Iris pigment epithelial cell (primary cell): ENCODE measurements at regions not wholly inside any gene's neighbourhood (a gene's known extent, or its start where the extent isn't known, plus 50 kb on each side); places are given as distances from the start of the nearest gene placed in this dataset.

Source experiments
- DNase-seq: peaks from one replicate; pipeline ENCODE4 v3.0.0-alpha.2; 2011; ENCODE audit warnings: low read depth

DNA sequence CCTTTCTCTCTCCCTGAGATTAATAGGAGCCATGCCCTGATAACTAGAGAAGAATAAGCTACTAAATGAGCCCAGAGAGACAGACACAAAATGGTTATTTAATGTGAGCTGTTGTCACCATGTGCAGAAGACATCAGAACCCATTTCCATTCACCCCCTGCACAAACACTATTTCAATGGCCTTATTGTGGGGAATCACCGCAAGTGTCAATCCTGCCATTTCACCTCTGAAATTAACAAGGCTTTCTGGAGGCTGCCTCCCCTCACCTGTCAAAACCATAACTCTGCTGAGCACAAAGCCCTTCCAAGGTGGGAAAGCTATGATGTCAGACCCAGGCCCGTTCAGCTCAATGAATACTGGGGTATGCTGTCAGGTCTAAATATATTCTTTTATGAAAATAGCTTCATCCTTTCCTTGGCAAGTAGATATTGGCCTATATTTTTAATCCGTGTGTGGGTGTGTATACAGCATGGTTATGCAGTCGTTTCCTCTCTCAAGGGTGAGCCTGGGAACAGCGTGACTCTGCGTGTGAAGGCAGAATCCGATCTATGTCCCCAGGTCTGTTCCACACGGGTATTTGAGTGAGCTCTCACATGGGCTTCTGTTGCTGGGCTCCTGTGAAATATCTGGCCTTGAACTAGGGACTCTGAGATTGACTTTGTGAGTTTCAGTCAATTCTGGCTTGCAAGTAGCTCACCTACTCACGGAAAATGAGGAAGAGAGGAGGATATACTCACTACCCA is 266.3 kb downstream of the FBXW7 start:
- no peak for DNase-seq

DNA sequence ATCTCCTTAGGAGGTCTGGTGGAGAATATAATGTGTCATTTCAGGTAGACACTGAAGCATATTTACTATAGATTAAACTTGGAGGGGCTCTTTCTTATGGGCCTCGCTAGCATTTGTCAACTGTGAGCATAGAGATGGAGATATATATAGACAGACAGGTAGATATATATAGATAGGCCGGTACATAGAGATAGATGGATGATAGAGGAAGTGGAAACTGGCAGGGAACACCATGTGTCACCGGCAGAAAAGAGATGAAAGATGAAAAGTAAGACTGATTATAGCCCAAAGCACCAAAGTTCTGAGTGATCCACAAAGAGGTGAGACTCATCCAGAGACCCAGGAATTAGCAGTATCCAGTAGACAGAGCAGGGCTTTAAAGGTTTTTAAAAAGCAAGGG is 268.1 kb downstream of the FBXW7 start:
- DNase-seq, result no peak

DNA sequence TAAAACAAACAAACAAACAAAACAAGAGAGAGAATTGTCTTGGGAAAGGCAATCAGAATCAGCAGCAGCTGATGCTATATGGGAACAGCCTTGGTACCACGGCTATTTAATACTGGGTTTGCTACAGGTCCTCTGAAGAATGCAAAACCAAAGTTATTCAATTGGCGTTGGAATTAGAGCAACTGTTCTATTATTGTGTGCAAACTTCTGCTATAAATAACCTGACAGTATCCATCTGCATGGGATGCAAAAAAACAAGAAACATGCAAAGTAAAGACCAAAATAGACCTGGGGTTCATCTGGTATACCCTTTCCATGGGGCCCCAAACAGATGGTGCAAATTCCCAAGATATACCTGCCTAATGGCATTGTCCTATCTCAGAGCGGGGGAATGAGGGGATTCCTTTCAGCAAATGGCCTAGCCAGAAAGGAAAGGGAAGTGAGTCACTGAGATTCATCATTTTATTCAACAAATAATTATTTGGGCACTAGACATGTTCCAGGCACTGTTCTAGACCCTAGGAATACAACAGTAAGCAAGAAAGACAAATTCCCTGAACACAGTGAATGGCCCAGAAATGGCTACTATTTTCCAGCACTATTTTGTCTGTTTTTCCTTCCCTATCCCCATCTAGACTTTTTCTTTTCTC is 268.9 kb downstream of the FBXW7 start:
- DNase-seq, result no peak

DNA sequence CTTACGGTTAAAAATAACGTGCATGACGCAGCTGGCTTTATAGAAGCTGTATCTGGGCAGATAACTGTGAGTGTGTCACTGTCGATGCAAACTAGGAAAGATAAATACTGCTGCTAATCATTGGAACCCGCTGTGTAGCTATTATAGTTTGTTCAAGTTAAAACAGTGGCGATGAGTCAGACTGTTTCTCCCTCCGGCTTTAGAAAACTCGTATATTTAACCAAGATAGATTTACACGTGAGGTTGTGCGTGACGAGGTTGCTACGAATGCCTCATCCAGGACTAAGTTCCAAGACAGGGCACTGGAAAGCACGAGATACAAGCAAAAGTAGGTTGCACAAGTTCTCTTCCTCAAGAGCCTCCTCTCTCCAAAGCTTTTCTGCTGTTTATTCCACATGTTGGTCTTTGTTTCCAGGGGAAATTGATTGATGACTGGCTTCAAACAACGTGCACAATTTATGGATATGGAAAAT is 270.7 kb downstream of the FBXW7 start:
- peak; percentile 13 for DNase-seq

DNA sequence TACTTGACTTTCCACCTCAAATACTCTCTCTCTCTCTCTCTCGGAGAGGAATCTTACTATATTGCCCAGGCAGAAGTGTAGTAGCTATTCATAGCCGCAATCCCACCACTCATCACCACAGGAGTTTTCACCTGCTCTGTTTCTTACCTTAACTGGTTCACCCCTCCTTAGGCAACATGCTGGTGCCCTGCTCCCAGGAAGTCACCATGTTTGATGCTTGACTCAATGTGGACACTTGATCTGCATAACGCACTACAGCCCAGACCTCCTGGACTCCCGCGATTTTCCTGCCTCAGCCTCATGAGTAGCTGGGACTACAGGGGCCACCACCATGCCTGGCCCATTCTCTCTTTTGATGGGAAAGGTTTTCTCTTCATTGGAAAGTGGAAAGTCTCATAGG is 271.8 kb downstream of the FBXW7 start:
- DNase-seq, result no peak

DNA sequence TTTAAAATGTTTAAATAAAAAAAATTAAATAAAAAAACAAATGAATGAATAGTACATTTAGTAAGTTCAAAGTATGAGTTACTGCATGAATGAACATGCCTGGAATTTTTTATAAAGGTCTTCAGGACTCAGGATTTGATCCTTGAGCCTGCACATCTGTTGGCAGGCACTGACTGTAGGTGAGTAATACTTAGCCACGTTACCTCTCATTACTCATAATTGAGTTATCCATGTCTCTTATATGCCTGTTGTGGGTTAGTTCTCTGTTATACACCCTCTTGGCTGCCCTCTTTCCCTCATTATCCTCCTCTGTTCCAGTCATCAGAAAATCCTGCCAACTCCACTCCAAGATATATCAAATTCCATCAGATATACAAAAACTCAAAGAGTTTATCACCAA is 276.0 kb downstream of the FBXW7 start:
- peak; percentile 62 for DNase-seq

DNA sequence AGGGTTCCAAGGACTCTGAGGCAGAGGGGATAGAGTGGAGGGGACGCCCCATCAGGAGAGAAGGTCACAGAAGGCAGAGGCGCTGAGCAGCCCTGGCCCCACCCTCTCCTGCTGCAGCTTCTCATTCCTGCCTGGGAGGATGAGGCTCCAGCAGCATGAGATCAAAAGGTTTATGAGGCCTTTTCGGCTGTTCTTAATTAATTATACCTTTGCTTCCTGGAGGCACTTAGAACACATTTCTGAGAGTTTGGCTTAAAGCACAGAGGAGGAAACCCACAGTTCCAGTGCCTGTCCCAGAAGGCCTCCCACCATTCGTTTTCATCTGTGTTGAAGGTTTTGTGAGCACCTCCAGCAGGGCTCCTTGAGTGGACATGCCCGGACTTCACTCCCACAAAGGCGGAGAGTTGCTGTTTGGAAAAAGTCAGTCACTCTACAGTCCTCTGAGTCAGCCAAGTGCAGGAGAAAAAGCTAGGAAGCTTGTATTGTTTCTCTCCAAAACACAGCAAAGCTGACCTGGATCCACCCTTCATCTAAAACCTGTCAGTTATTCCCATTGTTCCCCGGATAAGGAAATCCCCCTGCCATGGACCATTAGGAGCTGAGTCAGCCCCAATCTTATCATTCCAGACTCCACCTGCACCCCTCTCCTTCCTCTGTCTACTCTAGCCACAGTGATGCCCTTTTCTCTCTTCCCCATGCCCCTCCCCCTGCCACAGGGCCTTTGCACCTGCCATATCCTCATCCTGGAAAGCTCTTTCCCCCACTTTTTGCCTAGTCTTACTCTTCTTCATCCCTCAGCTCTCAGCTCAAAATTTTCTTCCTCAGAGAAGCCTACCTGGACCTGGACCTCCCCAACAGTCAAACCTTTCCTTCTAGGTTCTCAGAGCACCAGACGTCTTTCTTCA is 276.8 kb downstream of the FBXW7 start:
- peak; percentile 77 for DNase-seq

DNA sequence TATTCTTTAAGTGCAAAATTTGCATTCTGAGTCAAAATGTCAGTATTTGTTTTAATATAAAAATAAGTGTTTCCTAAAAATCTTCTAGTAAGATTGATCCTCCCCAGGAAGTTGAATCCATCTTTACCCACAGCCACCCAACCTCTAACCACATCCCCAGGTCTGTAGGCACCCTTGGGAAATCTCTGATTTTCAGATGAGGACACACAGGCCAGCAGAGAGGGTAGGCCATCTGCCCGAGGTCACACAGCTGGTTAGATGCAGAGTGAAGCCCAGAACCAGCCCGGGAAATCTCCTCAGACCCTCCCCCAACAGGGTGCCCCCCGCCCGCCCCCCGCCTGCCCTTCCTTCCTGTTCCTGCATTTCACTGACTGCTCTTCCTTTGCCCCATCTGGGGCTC is 277.5 kb downstream of the FBXW7 start:
- no peak for DNase-seq

DNA sequence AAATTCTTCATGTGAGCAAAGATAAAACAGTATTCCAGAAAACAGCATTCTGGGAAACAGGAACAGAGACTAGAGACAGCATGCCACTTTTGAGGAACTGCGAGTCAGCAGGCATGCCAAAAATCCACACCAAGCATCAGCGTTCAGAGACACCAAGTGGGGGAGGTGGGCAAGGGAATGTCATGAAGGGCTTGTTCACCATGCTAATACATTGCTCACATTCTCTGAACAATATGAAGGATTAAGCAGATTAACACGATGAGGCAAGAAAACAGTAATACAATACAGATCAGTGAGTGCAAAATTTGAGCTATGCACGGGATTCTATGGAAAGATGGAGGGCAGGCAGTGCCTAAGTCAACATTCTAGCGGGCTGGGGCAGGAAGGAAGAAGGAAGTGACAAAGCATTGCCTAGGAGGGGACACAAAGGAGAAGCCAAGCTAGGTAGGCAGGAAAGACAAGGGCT is 278.3 kb downstream of the FBXW7 start:
- DNase-seq, result peak; percentile 21

DNA sequence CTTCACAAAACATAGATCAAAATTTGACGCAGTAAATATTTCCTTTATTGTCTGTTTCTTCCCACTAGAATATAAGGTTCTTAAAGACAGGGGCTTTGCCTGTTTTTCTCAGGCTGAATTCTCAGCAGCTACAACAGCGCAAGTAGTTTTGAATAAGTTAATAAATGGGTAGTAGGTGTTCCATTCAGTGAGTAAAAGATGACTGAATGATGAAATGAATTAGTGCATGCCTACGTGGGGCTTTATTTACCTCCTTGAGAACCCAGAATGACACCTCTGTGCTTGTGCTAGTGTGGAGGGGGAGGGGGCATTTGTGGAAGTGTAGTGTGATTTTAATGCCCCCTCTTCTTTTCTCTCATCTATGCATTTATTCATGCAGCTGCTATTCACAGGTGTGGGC is 278.9 kb downstream of the FBXW7 start:
- no peak for DNase-seq

DNA sequence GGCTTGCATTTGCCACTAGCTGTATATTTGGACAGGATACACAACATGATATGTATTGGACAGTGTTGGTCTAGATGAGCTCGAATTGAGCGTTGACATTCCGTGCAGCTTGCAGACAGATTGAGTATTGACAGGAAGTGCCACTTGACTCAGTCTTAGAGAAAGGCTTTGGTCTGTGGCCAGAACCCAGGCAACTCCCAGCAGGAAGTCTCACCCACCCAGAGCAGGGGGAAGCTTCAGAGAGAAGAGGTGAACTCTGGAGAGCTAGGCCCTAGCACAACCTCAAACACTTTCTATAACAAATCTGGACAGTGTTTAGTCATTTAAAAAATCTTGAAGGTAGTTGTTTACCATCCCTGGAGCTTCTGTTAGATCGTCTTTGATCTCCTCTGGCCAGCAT is 280.5 kb downstream of the FBXW7 start:
- peak; percentile 13 for DNase-seq

DNA sequence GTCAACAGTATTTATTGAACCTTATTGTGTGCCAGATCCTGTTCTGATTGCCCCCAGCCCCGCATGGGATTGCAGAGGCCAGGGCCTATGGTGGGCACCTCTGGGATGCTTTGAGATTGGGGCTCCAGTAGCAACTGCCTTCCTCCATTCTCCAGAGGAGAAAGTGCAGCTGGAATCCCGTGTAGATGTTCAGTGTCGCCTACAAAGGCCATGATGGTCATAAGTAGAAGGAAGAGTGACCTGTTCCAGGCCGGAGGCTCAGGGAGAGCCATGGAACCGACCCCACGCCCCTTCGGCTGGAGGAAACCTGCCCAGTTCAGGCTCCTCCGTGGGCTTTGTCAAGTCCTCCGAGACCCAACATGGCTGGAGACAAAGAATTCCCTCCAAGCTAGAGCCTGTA is 287.5 kb downstream of the FBXW7 start:
- no peak for DNase-seq

DNA sequence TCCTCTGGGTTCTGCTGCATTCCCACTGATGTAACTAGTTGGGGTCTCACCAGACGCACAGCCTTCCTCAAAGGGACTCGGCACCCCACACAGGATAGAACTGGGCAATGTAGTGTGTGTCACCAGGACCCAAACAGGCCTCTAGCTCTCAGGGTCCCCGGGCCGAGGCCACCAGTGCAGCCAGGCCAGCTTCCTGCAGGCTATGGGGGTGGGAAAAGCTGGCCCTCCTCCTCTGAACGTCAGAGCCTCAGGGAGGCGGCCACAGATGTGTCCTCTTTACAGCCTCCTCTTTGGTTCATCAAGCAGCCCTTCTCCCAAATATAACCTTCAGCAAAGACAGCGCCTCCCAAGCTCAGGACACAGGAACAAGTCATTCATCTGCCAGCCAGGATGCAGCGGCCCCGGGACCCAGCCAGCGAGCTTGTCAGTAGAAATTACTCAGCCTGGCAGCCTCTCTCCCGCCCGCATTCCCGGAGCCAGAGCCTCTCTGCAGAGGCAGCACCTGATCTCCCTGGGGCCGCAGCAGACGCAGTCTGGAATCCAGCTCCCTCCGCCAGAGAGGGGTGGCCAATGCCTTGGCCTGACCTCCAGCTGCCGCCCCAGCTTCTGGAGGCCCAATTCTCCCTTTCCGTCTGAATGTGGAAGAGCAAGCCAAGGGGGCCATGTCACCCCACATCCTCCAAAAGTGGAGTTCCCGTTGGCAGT is 288.5 kb downstream of the FBXW7 start:
- DNase-seq, result no peak

DNA sequence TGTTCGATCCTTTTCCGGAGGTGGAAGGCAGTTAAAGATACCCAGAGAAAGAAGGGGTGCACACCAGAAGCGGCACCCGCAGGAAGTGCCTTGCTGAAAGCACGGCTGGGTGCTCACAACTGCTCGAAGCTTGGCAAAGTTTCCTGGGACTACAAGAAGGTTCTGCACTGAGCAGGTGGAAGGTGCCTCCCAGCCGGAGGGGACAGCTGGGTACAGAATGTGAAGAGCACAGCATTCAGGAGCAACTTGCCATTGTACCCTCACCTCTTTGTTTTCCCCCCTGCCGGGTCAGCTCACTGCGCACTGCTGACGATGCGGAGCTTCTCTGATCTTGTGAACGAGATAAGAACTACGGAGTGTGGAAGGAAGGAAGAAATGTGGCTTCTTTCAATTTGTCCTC is 289.2 kb downstream of the FBXW7 start:
- no peak for DNase-seq

DNA sequence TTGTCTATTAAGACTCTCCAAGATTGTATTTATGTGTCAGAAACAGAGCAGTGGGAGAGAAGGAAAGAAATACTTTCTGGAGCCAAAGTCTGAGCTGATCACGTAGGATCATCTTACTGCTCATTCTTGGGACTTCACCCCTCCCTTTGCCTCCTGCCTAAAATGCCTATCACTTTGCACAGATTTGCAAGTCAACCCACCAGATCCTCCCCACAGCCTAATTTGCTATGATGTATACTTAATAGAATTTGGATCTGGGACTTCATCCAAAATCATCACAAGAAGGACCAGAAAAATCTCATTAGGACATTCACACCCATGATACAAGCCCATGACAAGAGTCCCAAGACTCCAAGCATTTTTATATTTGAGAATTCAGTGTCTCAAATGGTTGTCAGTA is 290.2 kb downstream of the FBXW7 start:
- DNase-seq, result no peak

DNA sequence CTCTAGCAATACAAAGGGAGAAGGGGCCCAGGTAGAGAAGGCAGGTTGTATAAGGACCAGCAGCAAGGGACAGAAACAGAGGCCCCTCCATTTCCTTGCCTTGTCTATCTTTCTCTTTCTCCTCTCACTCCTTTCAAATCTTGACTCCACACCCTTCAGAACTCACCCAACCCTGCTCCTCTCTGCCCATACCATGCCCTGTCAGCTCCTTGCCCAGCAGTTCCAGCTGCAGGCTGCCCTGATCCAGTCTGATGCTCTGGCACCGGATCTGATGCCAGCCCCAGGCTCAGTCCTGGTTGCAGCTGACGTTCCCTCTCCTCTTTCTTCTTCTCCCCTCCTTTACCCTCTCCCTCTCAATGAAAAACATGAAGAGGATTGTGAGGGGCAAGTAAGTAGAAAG is 291.2 kb downstream of the FBXW7 start:
- DNase-seq, result no peak

DNA sequence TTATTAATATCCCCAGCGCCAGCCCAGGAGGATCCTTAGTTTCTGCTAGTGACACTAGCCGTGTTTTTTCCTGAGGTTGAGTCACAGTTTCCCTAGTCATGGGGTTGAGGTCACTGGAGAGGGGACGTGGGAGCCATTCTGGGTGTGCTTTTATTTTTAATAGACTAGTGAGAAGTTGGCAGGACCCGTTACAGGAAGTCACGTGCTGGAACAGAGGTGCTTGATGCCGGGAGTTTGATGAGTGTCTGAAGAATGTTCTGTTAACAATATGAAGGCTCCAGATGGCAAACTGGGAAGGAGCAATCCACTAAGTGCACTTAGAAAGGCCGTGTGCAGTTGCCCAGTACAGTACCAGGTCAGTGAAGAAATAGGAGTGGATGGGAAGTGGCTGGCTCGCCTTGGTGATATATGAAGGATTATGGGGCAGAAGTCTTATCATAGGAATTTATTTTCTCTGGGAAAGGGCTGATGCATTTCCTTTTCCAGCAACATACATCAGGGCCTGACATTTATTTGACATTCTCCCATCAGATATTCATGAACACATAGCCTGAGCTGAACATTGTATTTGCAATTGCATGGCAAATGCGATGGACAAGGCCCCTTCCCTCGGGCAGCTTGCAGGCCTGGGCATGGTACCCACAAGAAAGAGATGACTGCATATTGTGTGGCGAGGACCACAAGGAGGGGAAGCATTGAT is 291.8 kb downstream of the FBXW7 start:
- DNase-seq, result no peak

DNA sequence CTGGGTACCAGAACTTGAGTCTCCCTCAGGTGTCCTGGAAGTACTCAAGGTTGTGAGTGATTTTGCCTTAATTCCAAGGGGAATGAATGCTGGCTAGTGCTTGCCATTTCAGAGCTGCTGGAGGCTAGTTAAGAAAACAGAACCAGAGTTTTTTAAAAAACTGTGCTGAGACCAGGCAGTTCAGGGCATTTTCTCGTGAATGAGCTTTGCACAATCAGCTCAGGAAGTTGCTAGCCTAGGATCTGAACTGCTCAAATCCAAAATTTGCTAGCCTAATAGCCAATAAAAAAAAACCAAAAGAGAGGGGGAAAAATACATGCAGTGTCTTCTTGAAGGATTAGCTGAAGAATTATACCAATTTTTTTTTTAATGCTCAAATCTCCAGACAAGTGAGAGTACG is 292.7 kb downstream of the FBXW7 start:
- no peak for DNase-seq

DNA sequence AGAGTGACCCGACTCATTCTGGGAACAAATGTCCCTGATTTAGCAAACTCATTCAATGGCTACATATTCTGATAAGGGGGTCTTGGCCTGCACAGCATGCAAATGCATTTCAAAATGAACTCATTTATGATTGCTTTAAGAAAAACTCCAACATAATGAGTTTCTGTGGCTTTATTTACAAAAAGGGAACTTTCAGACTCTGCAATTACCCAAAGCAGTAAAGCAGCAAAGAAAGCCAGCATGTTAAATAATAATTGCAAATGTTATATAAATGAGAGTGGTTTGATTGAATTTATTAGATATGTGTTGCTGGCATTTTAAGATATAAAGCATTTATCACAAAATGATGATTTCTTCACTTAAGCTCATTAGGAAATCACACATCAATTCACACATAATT is 295.7 kb downstream of the FBXW7 start:
- no peak for DNase-seq

DNA sequence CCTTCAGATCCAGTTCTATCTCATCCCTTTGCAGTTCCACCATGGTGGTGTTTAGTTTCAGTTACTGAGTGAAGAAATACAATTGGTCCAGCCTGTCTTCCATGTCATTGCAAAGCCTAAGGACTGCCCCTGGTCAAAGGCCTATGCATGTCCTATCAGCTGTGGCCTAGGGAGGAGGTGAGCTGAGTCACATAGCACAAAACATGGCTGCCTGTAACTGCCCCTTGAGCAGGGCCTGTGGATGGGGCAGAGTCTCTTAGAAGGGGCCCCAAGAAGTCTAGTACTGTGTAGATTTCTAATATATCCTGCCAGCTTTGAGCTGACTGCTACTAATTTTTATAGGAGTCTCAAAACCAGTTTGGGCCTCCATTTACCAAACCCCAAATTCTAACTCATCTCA is 296.7 kb downstream of the FBXW7 start:
- no peak for DNase-seq

DNA sequence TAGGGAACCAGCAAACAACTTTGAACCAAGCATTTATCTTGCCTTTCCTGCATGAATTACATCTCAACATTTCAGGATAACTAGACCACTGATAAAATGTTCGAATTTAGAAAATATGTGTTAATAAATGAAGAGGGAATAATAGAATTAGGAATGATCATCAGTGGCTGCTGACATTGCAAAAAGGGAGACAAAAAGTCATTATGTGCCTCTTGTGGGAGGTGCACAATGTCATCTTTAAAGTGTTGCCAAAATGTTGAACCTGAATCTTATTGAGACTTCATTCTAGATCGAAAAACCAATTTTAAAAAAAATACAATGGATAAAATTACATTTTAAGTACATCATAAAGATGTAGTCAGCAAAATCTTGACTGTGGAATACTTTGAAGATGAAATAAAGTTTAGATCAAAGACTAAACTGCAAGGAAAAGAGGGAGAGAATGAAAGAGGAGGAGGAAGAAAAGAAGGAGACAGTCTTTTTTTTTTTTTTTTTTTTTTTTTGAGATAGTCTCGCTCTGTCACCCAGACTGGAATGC is 299.3 kb downstream of the FBXW7 start:
- no peak for DNase-seq
